GM18498 (cell line): ENCODE measurements at regions not wholly inside any gene's neighbourhood (a gene's known extent, or its start where the extent isn't known, plus 50 kb on each side); places are given as distances from the start of the nearest gene placed in this dataset.
"Not testable (repeated sequence)": the region's sequence is repeated elsewhere in the genome, so short reads cannot be mapped to it uniquely, and the experiment has no call there.

Source experiments
- ATAC-seq: cut with Tn5 transposase; IDR thresholded peaks from one replicate; pipeline ENCODE4 v1.9.1; 2021; ENCODE audit warnings: mild to moderate bottlenecking, moderate library complexity; ENCODE audit not compliant: unreplicated experiment

GRCh38 chr15:77897896-77898406, 179.6 kb downstream of the TBC1D2B start:
- no peak for ATAC-seq

GRCh38 chr15:77897113-77897895, 180.2 kb downstream of the TBC1D2B start:
- ATAC-seq: not testable (repeated sequence)

- not testable (repeated sequence) for ATAC-seq
These were observed 181.1 kb downstream of the TBC1D2B start for GRCh38 chr15:77896147-77897112.

- ATAC-seq: no peak
These were observed 181.8 kb downstream of the TBC1D2B start for GRCh38 chr15:77895742-77896141.

GRCh38 chr15:77895145-77895544, 182.4 kb downstream of the TBC1D2B start:
- ATAC-seq: not testable (repeated sequence)

GRCh38 chr15:77893671-77894640, 183.6 kb downstream of the TBC1D2B start:
- ATAC-seq: not testable (repeated sequence)

GRCh38 chr15:77893246-77893645, 184.3 kb downstream of the TBC1D2B start:
- not testable (repeated sequence) for ATAC-seq

- ATAC-seq: no peak
These were observed 185.2 kb downstream of the TBC1D2B start for GRCh38 chr15:77892335-77892734.

- not testable (repeated sequence) for ATAC-seq
These were observed 185.6 kb downstream of the TBC1D2B start for GRCh38 chr15:77891862-77892261.

GRCh38 chr15:77890911-77891801, 186.4 kb downstream of the TBC1D2B start:
- ATAC-seq: peak; percentile 42

- not testable (repeated sequence) for ATAC-seq
These were observed 187.4 kb downstream of the TBC1D2B start for GRCh38 chr15:77889828-77890725.

- no peak for ATAC-seq
These were observed 188.3 kb downstream of the TBC1D2B start for GRCh38 chr15:77889009-77889806.

GRCh38 chr15:77887563-77888429, 189.7 kb downstream of the TBC1D2B start:
- ATAC-seq: not testable (repeated sequence)

- ATAC-seq: no peak
These were observed 190.6 kb downstream of the TBC1D2B start for GRCh38 chr15:77886805-77887448.

GRCh38 chr15:77885877-77886500, 191.5 kb downstream of the TBC1D2B start:
- not testable (repeated sequence) for ATAC-seq
